CD14-positive monocyte (primary cell): ENCODE measurements at regions not wholly inside any gene's neighbourhood (a gene's known extent, or its start where the extent isn't known, plus 50 kb on each side); places are given as distances from the start of the nearest gene placed in this dataset.

Source experiments
- DNase-seq, 3 donors: peaks; one replicate each; pipeline ENCODE4 v3.0.0-alpha.2; 2011 to 2022
- H2AFZ ChIP-seq: 2 replicates; pipeline ENCODE4 v1.6.0; 2012; ENCODE audit warnings: mild to moderate bottlenecking, low read depth, low read length, inconsistent platforms; ENCODE audit not compliant: insufficient read depth, poor library complexity, severe bottlenecking
- H3K27ac ChIP-seq, 2 donors: 1 replicate in 1 of 2; 2 replicates in 1 of 2; pipeline ENCODE4 v1.5.1; 2012 to 2013; ENCODE audit warnings: low read length in 2 of 2, control low read depth in 1 of 2, inconsistent platforms in 1 of 2, low read depth in 1 of 2, mild to moderate bottlenecking in 1 of 2
- H3K27me3 ChIP-seq, 2 donors: one replicate each; pipeline versions ENCODE4 v1.6.0 to v1.6.1; 2011 to 2013; ENCODE audit warnings: low read length in 2 of 2; ENCODE audit not compliant: control insufficient read depth in 2 of 2, insufficient read depth in 2 of 2
- H3K36me3 ChIP-seq, 2 donors: replicated peaks in 1 of 2; 1 replicate in 1 of 2; 2 replicates in 1 of 2; pipeline versions ENCODE4 v1.5.1 to v1.6.1; 2012 to 2013; ENCODE audit warnings: low read length in 2 of 2, control low read depth in 1 of 2, inconsistent platforms in 1 of 2, mild to moderate bottlenecking in 1 of 2; ENCODE audit not compliant: insufficient read depth in 2 of 2, control insufficient read depth in 1 of 2
- H3K4me1 ChIP-seq, 2 donors: 1 replicate in 1 of 2; 2 replicates in 1 of 2; pipeline versions ENCODE4 v1.5.1 to v1.6.1; 2012 to 2013; ENCODE audit warnings: low read length in 2 of 2, control low read depth in 1 of 2, inconsistent platforms in 1 of 2, mild to moderate bottlenecking in 1 of 2, moderate library complexity in 1 of 2; ENCODE audit not compliant: insufficient read depth in 2 of 2, control insufficient read depth in 1 of 2
- H3K4me2 ChIP-seq: replicated peaks from 2 replicates; pipeline ENCODE3; 2012; ENCODE audit warnings: low read length, moderate library complexity, mild to moderate bottlenecking; ENCODE audit not compliant: poor library complexity, severe bottlenecking; ENCODE audit errors: extremely low read depth
- H3K4me3 ChIP-seq, 3 experiments: fragments of 200-600 bp in 1 of 3; sonication (generic) in 1 of 3; replicated peaks in 1 of 3; 1 replicate in 2 of 3; 2 replicates in 1 of 3; pipeline ENCODE4 v1.5.1; 2011 to 2013; ENCODE audit warnings: low read length in 3 of 3, mild to moderate bottlenecking in 3 of 3, control low read depth in 2 of 3, low read depth in 2 of 3, inconsistent platforms in 1 of 3, moderate library complexity in 1 of 3
- H3K79me2 ChIP-seq: 2 replicates; pipeline ENCODE4 v1.6.0; 2012; ENCODE audit warnings: mild to moderate bottlenecking, control low read depth, inconsistent platforms, low read length, moderate library complexity; ENCODE audit not compliant: insufficient read depth
- H3K9ac ChIP-seq: 2 replicates; pipeline ENCODE4 v1.6.0; 2017; ENCODE audit warnings: low read length, mild to moderate bottlenecking; ENCODE audit not compliant: insufficient read depth, poor library complexity, severe bottlenecking
- H3K9me3 ChIP-seq, 2 donors: replicated peaks in 1 of 2; 1 replicate in 1 of 2; 2 replicates in 1 of 2; pipeline versions ENCODE4 v1.5.1 to v1.6.1; 2012 to 2013; ENCODE audit warnings: low read length in 2 of 2, control low read depth in 1 of 2; ENCODE audit not compliant: control insufficient read depth in 1 of 2, insufficient read depth in 1 of 2
- H4K20me1 ChIP-seq: 2 replicates; pipeline ENCODE4 v1.6.0; 2012; ENCODE audit warnings: mild to moderate bottlenecking, low read length, control low read depth, moderate library complexity; ENCODE audit not compliant: insufficient read depth
- H3K27ac Mint-ChIP-seq, 7 donors: one replicate each; pipeline ENCODE4 v1.8.0; 2020; ENCODE audit warnings: mild to moderate bottlenecking in 7 of 7, mixed read lengths in 7 of 7, moderate library complexity in 6 of 7, inconsistent platforms in 2 of 7
- H3K27me3 Mint-ChIP-seq, 3 donors: one replicate each; pipeline ENCODE4 v1.8.0; 2021 to 2022; ENCODE audit warnings: low read depth in 3 of 3, mild to moderate bottlenecking in 3 of 3, mixed read lengths in 3 of 3, moderate library complexity in 3 of 3, inconsistent platforms in 1 of 3
- H3K36me3 Mint-ChIP-seq, 2 donors: one replicate each; pipeline ENCODE4 v1.8.0; 2020; ENCODE audit warnings: mixed read lengths in 2 of 2, inconsistent platforms in 1 of 2, mild to moderate bottlenecking in 1 of 2
- H3K4me1 Mint-ChIP-seq: one replicate; pipeline ENCODE4 v1.8.0; 2020; ENCODE audit warnings: mild to moderate bottlenecking, mixed read lengths
- H3K4me3 Mint-ChIP-seq, 2 donors: one replicate each; pipeline ENCODE4 v1.8.0; 2020; ENCODE audit warnings: mild to moderate bottlenecking in 2 of 2, mixed read lengths in 2 of 2, moderate library complexity in 1 of 2
- H3K9me3 Mint-ChIP-seq, 7 donors: one replicate each; pipeline ENCODE4 v1.8.0; 2020 to 2022; ENCODE audit warnings: mixed read lengths in 7 of 7, mild to moderate bottlenecking in 6 of 7, moderate library complexity in 6 of 7, inconsistent platforms in 2 of 7
- CTCF ChIP-seq: fragments of 200-600 bp; IDR thresholded peaks from one replicate; pipeline ENCODE4 v1.8.0; 2022; ENCODE audit warnings: antibody characterized with exemption, mild to moderate bottlenecking
- WGBS: methylation state at CpG from one replicate; pipeline ENCODE4 v1.1.5; 2013; ENCODE audit warnings: missing lambda C conversion rate; ENCODE audit not compliant: insufficient coverage; 5-methylcytosine and 5-hydroxymethylcytosine counted together
- intact Hi-C, 2 donors: fragments of 100-400 bp; cut with micrococcal nuclease; formaldehyde crosslinking; loops; one replicate each; pipeline versions ENCODE4 v1.15.0 to v1.15.1; 2023

GRCh38 chr13:110012102-110012739 is 225.8 kb upstream of the IRS2 start:
- peaks cover 0 to 3% (median 0%) of the 10 kb centered on the region in 3 donors for H3K27me3 Mint-ChIP-seq
- no peaks in the 10 kb centered on the region for H3K36me3 Mint-ChIP-seq
- no peak overlapping the region for H2AFZ ChIP-seq
- no peaks in the 10 kb centered on the region for H3K4me1 Mint-ChIP-seq
- no peaks in the 10 kb centered on the region for H3K79me2 ChIP-seq
- H3K27ac Mint-ChIP-seq = no peak overlapping the region
- intact Hi-C loops = no loop called here
- H3K4me2 ChIP-seq = no peak overlapping the region
- no peaks in the 10 kb centered on the region for H3K9me3 ChIP-seq
- WGBS = 60% methylated on average over 1 of the region's 2 CpGs
- H3K9ac ChIP-seq = no peak overlapping the region
- TF ChIP-seq CTCF = no peak
- no peak overlapping the region for H3K27ac ChIP-seq
- no peaks in the 10 kb centered on the region for H3K36me3 ChIP-seq
- no peak for DNase-seq
- no peaks in the 10 kb centered on the region for H3K27me3 ChIP-seq
- no peak overlapping the region for H3K4me3 ChIP-seq
- H3K4me3 Mint-ChIP-seq = no peak overlapping the region
- peaks cover 0 to 3% (median 0%) of the 10 kb centered on the region in 7 donors for H3K9me3 Mint-ChIP-seq
- no peaks in the 10 kb centered on the region for H3K4me1 ChIP-seq
- H4K20me1 ChIP-seq = no peaks in the 10 kb centered on the region

- peaks cover 0 to 3% (median 0%) of the 10 kb centered on the region in 7 donors for H3K9me3 Mint-ChIP-seq
- no peak overlapping the region for H3K27ac Mint-ChIP-seq
- Histone ChIP-seq H3K4me3 (no peak overlapping the region), H3K9me3 (no peaks in the 10 kb centered on the region), H3K27me3 (no peaks in the 10 kb centered on the region), H3K36me3 (no peaks in the 10 kb centered on the region), H2AFZ (no peak overlapping the region), H3K79me2 (no peaks in the 10 kb centered on the region), H3K9ac (no peak overlapping the region), H3K4me2 (no peak overlapping the region), H3K4me1 (no peaks in the 10 kb centered on the region), H4K20me1 (no peaks in the 10 kb centered on the region), H3K27ac (no peak overlapping the region)
- no peak for DNase-seq
- no peak for TF ChIP-seq CTCF
- no peak overlapping the region for H3K4me3 Mint-ChIP-seq
- no CpG with 5 or more reads among the region's 5 CpGs for WGBS
- no peaks in the 10 kb centered on the region for H3K36me3 Mint-ChIP-seq
- intact Hi-C loops = no loop called here
- H3K27me3 Mint-ChIP-seq = no peaks in the 10 kb centered on the region
- H3K4me1 Mint-ChIP-seq = no peaks in the 10 kb centered on the region
Observed at GRCh38 chr13:110010404-110011138, 224.2 kb upstream of the IRS2 start.
